Erythroblast (primary cell): ENCODE measurements at regions not wholly inside any gene's neighbourhood (a gene's known extent, or its start where the extent isn't known, plus 50 kb on each side); places are given as distances from the start of the nearest gene placed in this dataset.

ENCODE experiments used
- GATA1 ChIP-seq: IDR thresholded peaks from 2 replicates; pipeline ENCODE4 v1.6.1; 2011; ENCODE audit warnings: low read depth, mild to moderate bottlenecking, control low read depth, low read length, moderate library complexity
- POLR2A ChIP-seq: IDR thresholded peaks from 2 replicates; pipeline ENCODE4 v1.6.1; 2011; ENCODE audit warnings: mild to moderate bottlenecking, low read length

GRCh38 chr2:40758401-40759155 is 306.7 kb upstream of the SLC8A1 start:
- TF ChIP-seq POLR2A = no peak
- no peak for TF ChIP-seq GATA1
